Activated naive CD8-positive, alpha-beta T cell treated with anti-CD3 and anti-CD28 coated beads, Interleukin-2, amount 50 U/mL, for 24 hours (primary cell): ENCODE measurements at regions not wholly inside any gene's neighbourhood (a gene's known extent, or its start where the extent isn't known, plus 50 kb on each side); places are given as distances from the start of the nearest gene placed in this dataset.
"Not testable (repeated sequence)": the region's sequence is repeated elsewhere in the genome, so short reads cannot be mapped to it uniquely, and the experiment has no call there.

ENCODE experiments used
- ATAC-seq: fragments of 150-1000 bp; cut with Tn5 transposase; one replicate; pipeline ENCODE4 v1.10.0; 2021
- DNase-seq: peaks from one replicate; pipeline ENCODE4 v3.0.0; 2021
- H3K27ac Mint-ChIP-seq: one replicate; pipeline ENCODE4 v1.8.0; 2021; ENCODE audit warnings: mild to moderate bottlenecking, mixed read lengths
- H3K27me3 Mint-ChIP-seq: one replicate; pipeline ENCODE4 v1.8.0; 2021; ENCODE audit warnings: mixed read lengths
- H3K36me3 Mint-ChIP-seq: one replicate; pipeline ENCODE4 v1.8.0; 2021; ENCODE audit warnings: low read depth, mixed read lengths
- H3K4me1 Mint-ChIP-seq: one replicate; pipeline ENCODE4 v1.8.0; 2021; ENCODE audit warnings: mixed read lengths
- H3K4me3 Mint-ChIP-seq: one replicate; pipeline ENCODE4 v1.8.0; 2021; ENCODE audit warnings: mild to moderate bottlenecking, moderate library complexity, mixed read lengths
- H3K9me3 Mint-ChIP-seq: one replicate; pipeline ENCODE4 v1.8.0; 2021; ENCODE audit warnings: mixed read lengths

- DNase-seq (no peak), ATAC-seq (no peak)
- Mint-ChIP-seq H3K36me3 (no peaks in the 10 kb centered on the region), H3K27ac (no peak overlapping the region), H3K27me3 (no peaks in the 10 kb centered on the region), H3K9me3 (peaks cover 12% of the 10 kb centered on the region), H3K4me1 (no peaks in the 10 kb centered on the region), H3K4me3 (no peak overlapping the region)
These were observed 766.2 kb upstream of the TMEFF2 start for GRCh38 chr2:192960945-192961344.

- not testable (repeated sequence) for DNase-seq, H3K27ac Mint-ChIP-seq, H3K27me3 Mint-ChIP-seq, ATAC-seq, H3K4me1 Mint-ChIP-seq, H3K36me3 Mint-ChIP-seq, H3K4me3 Mint-ChIP-seq
- H3K9me3 Mint-ChIP-seq: peaks cover 12% of the 10 kb centered on the region
These were observed 763.9 kb upstream of the TMEFF2 start for GRCh38 chr2:192958615-192959014.

- no peaks in the 10 kb centered on the region for H3K36me3 Mint-ChIP-seq
- no peak for ATAC-seq
- no peaks in the 10 kb centered on the region for H3K27me3 Mint-ChIP-seq
- H3K4me3 Mint-ChIP-seq: no peak overlapping the region
- H3K9me3 Mint-ChIP-seq: peaks cover 12% of the 10 kb centered on the region
- no peaks in the 10 kb centered on the region for H3K4me1 Mint-ChIP-seq
- DNase-seq: no peak
- no peak overlapping the region for H3K27ac Mint-ChIP-seq
These were observed 762.7 kb upstream of the TMEFF2 start for GRCh38 chr2:192957425-192957824.

GRCh38 chr2:192953116-192953515 is 758.4 kb upstream of the TMEFF2 start:
- Mint-ChIP-seq H3K4me1 (no peaks in the 10 kb centered on the region), H3K27me3 (no peaks in the 10 kb centered on the region), H3K9me3 (peaks cover 3% of the 10 kb centered on the region), H3K27ac (no peak overlapping the region), H3K36me3 (no peaks in the 10 kb centered on the region), H3K4me3 (no peak overlapping the region)
- ATAC-seq (no peak), DNase-seq (no peak)

- Mint-ChIP-seq H3K9me3 (no peaks in the 10 kb centered on the region), H3K27ac (no peak overlapping the region), H3K4me1 (no peaks in the 10 kb centered on the region), H3K4me3 (no peak overlapping the region), H3K36me3 (no peaks in the 10 kb centered on the region), H3K27me3 (no peaks in the 10 kb centered on the region)
- ATAC-seq: no peak
- no peak for DNase-seq
These were observed 757.5 kb upstream of the TMEFF2 start for GRCh38 chr2:192952245-192952644.

GRCh38 chr2:192948316-192948715 is 753.6 kb upstream of the TMEFF2 start:
- Mint-ChIP-seq H3K4me3 (no peak overlapping the region), H3K9me3 (no peaks in the 10 kb centered on the region), H3K27ac (no peak overlapping the region), H3K4me1 (no peaks in the 10 kb centered on the region), H3K27me3 (no peaks in the 10 kb centered on the region), H3K36me3 (no peaks in the 10 kb centered on the region)
- no peak for DNase-seq
- ATAC-seq: no peak

GRCh38 chr2:192947352-192947751 is 752.6 kb upstream of the TMEFF2 start:
- H3K36me3 Mint-ChIP-seq: no peaks in the 10 kb centered on the region
- peaks cover 7% of the 10 kb centered on the region for H3K9me3 Mint-ChIP-seq
- H3K27ac Mint-ChIP-seq: no peak overlapping the region
- no peak overlapping the region for H3K4me3 Mint-ChIP-seq
- no peaks in the 10 kb centered on the region for H3K4me1 Mint-ChIP-seq
- DNase-seq (no peak), ATAC-seq (no peak)
- H3K27me3 Mint-ChIP-seq: no peaks in the 10 kb centered on the region

- H3K27ac Mint-ChIP-seq: no peak overlapping the region
- H3K36me3 Mint-ChIP-seq: no peaks in the 10 kb centered on the region
- no peaks in the 10 kb centered on the region for H3K4me1 Mint-ChIP-seq
- H3K9me3 Mint-ChIP-seq: peaks cover 7% of the 10 kb centered on the region
- no peak overlapping the region for H3K4me3 Mint-ChIP-seq
- ATAC-seq (no peak), DNase-seq (no peak)
- no peaks in the 10 kb centered on the region for H3K27me3 Mint-ChIP-seq
These were observed 746.0 kb upstream of the TMEFF2 start for GRCh38 chr2:192940767-192941166.

- Mint-ChIP-seq H3K36me3 (no peaks in the 10 kb centered on the region), H3K4me3 (no peak overlapping the region), H3K4me1 (no peaks in the 10 kb centered on the region), H3K27ac (no peak overlapping the region), H3K27me3 (no peaks in the 10 kb centered on the region), H3K9me3 (peaks cover 4% of the 10 kb centered on the region)
- ATAC-seq (no peak), DNase-seq (no peak)
These were observed 737.6 kb upstream of the TMEFF2 start for GRCh38 chr2:192932376-192932775.

GRCh38 chr2:192921631-192922030 is 726.9 kb upstream of the TMEFF2 start:
- not testable (repeated sequence) for H3K4me1 Mint-ChIP-seq, DNase-seq, H3K4me3 Mint-ChIP-seq, H3K27me3 Mint-ChIP-seq, H3K36me3 Mint-ChIP-seq, ATAC-seq, H3K27ac Mint-ChIP-seq
- H3K9me3 Mint-ChIP-seq: peaks cover 10% of the 10 kb centered on the region

- H3K27me3 Mint-ChIP-seq: no peaks in the 10 kb centered on the region
These were observed 706.7 kb upstream of the TMEFF2 start for GRCh38 chr2:192901446-192901845.

GRCh38 chr2:192899466-192899865 is 704.7 kb upstream of the TMEFF2 start:
- Mint-ChIP-seq H3K4me3 (no peak overlapping the region), H3K9me3 (peaks cover 3% of the 10 kb centered on the region), H3K4me1 (no peaks in the 10 kb centered on the region), H3K36me3 (no peaks in the 10 kb centered on the region), H3K27me3 (no peaks in the 10 kb centered on the region), H3K27ac (no peak overlapping the region)
- ATAC-seq (no peak), DNase-seq (no peak)

More at GRCh38 chr2:192901446-192901845, 706.7 kb upstream of the TMEFF2 start:
- no peak overlapping the region for H3K4me3 Mint-ChIP-seq
- no peaks in the 10 kb centered on the region for H3K4me1 Mint-ChIP-seq
- ATAC-seq (no peak), DNase-seq (no peak)
- H3K36me3 Mint-ChIP-seq: no peaks in the 10 kb centered on the region
- no peak overlapping the region for H3K27ac Mint-ChIP-seq
- peaks cover 3% of the 10 kb centered on the region for H3K9me3 Mint-ChIP-seq

GRCh38 chr2:192893976-192894375 is 699.2 kb upstream of the TMEFF2 start:
- not testable (repeated sequence) for DNase-seq, H3K9me3 Mint-ChIP-seq, H3K27me3 Mint-ChIP-seq, H3K27ac Mint-ChIP-seq, H3K36me3 Mint-ChIP-seq, ATAC-seq, H3K4me1 Mint-ChIP-seq, H3K4me3 Mint-ChIP-seq

- no peak for ATAC-seq
- H3K27ac Mint-ChIP-seq: no peak overlapping the region
These were observed 693.4 kb upstream of the TMEFF2 start for GRCh38 chr2:192888109-192888508.

GRCh38 chr2:192887337-192887736 is 692.6 kb upstream of the TMEFF2 start:
- no peaks in the 10 kb centered on the region for H3K36me3 Mint-ChIP-seq
- DNase-seq (no peak), ATAC-seq (no peak)
- no peaks in the 10 kb centered on the region for H3K4me1 Mint-ChIP-seq
- no peaks in the 10 kb centered on the region for H3K27me3 Mint-ChIP-seq
- no peak overlapping the region for H3K27ac Mint-ChIP-seq
- peaks cover 3% of the 10 kb centered on the region for H3K9me3 Mint-ChIP-seq
- no peak overlapping the region for H3K4me3 Mint-ChIP-seq

More at GRCh38 chr2:192888109-192888508, 693.4 kb upstream of the TMEFF2 start:
- Mint-ChIP-seq H3K36me3 (no peaks in the 10 kb centered on the region), H3K9me3 (peaks cover 3% of the 10 kb centered on the region), H3K4me3 (no peak overlapping the region), H3K4me1 (no peaks in the 10 kb centered on the region), H3K27me3 (no peaks in the 10 kb centered on the region)
- DNase-seq: no peak

GRCh38 chr2:192886636-192887035 is 691.9 kb upstream of the TMEFF2 start:
- DNase-seq (no peak), ATAC-seq (no peak)
- no peaks in the 10 kb centered on the region for H3K4me1 Mint-ChIP-seq

More at GRCh38 chr2:192886636-192887035, 691.9 kb upstream of the TMEFF2 start:
- H3K27ac Mint-ChIP-seq: no peak overlapping the region
- no peaks in the 10 kb centered on the region for H3K27me3 Mint-ChIP-seq
- peaks cover 3% of the 10 kb centered on the region for H3K9me3 Mint-ChIP-seq
- no peaks in the 10 kb centered on the region for H3K36me3 Mint-ChIP-seq
- H3K4me3 Mint-ChIP-seq: no peak overlapping the region
